ENCODE measurements at regions not wholly inside any gene's neighbourhood (a gene's known extent, or its start where the extent isn't known, plus 50 kb on each side); places are given as distances from the start of the nearest gene placed in this dataset.

DNA sequence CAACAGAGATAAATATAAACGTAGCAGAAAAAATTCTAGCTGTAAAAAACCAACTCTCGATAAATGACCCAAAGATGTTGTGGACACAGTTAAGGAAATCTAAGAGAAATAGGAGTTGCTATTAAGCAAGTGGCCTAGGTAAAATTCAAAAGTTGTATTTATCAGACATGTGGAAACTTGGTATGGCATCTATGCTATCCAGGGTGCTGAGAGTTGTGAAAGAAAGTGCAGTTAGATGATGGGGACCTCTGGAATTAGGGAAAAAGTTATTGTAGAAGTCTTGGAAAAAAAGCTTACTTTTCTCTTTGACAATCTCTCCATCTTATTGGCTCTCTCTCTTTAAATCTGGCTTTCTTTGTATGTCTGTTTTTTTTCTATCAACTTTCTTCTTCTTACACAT is 1090.9 kb downstream of the TBL1XR1 start:
- TF ChIP-seq, protein P1, sequence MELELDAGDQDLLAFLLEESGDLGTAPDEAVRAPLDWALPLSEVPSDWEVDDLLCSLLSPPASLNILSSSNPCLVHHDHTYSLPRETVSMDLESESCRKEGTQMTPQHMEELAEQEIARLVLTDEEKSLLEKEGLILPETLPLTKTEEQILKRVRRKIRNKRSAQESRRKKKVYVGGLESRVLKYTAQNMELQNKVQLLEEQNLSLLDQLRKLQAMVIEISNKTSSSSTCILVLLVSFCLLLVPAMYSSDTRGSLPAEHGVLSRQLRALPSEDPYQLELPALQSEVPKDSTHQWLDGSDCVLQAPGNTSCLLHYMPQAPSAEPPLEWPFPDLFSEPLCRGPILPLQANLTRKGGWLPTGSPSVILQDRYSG (CRISPR knock-in tag; IDR thresholded peaks at IDR 0.05): no peak
- TF ChIP-seq, protein P2, sequence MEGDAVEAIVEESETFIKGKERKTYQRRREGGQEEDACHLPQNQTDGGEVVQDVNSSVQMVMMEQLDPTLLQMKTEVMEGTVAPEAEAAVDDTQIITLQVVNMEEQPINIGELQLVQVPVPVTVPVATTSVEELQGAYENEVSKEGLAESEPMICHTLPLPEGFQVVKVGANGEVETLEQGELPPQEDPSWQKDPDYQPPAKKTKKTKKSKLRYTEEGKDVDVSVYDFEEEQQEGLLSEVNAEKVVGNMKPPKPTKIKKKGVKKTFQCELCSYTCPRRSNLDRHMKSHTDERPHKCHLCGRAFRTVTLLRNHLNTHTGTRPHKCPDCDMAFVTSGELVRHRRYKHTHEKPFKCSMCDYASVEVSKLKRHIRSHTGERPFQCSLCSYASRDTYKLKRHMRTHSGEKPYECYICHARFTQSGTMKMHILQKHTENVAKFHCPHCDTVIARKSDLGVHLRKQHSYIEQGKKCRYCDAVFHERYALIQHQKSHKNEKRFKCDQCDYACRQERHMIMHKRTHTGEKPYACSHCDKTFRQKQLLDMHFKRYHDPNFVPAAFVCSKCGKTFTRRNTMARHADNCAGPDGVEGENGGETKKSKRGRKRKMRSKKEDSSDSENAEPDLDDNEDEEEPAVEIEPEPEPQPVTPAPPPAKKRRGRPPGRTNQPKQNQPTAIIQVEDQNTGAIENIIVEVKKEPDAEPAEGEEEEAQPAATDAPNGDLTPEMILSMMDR (CRISPR knock-in tag; IDR thresholded peaks at IDR 0.05): no peak
